CD4-positive, alpha-beta T cell (primary cell): ENCODE measurements at regions not wholly inside any gene's neighbourhood (a gene's known extent, or its start where the extent isn't known, plus 50 kb on each side); places are given as distances from the start of the nearest gene placed in this dataset.

Source experiments
- ATAC-seq: fragments of 200-7000 bp; cut with Tn5 transposase; one replicate; pipeline ENCODE4 v1.10.0; 2022; ENCODE audit warnings: mild to moderate bottlenecking; ENCODE audit not compliant: poor library complexity
- CTCF ChIA-PET: fragments of 350-600 bp; sonication (Branson Sonifier 250); formaldehyde crosslinking; loops from one replicate; lab custom pipeline; 2021; ENCODE audit warnings: antibody characterized with exemption, inconsistent platforms; lab: Charles Lee
- POLR2A ChIA-PET: fragments of 350-600 bp; sonication (Branson Sonifier 250); formaldehyde crosslinking; loops from one replicate; lab custom pipeline; 2021; ENCODE audit warnings: antibody characterized with exemption, inconsistent platforms; lab: Charles Lee
- DNase-seq, 14 experiments: peaks; one replicate each; pipeline ENCODE4 v3.0.0-alpha.2; 2013 to 2020; ENCODE audit warnings: mixed read lengths in 2 of 14
- H3K27ac ChIP-seq, 2 donors: one replicate each; pipeline versions ENCODE4 v1.5.1 to v1.7.0; 2013; ENCODE audit warnings: low read length in 2 of 2, low read depth in 1 of 2, mild to moderate bottlenecking in 1 of 2
- H3K27me3 ChIP-seq, 2 experiments: 1 replicate in 1 of 2; 2 replicates in 1 of 2; pipeline versions ENCODE4 v1.6.1 to v1.7.0; 2013; ENCODE audit warnings: low read length in 2 of 2, control low read depth in 1 of 2, mild to moderate bottlenecking in 1 of 2, moderate library complexity in 1 of 2; ENCODE audit not compliant: insufficient read depth in 2 of 2, control insufficient read depth in 1 of 2
- H3K36me3 ChIP-seq: one replicate; pipeline ENCODE4 v1.6.1; 2013; ENCODE audit warnings: low read length, control low read depth; ENCODE audit not compliant: insufficient read depth
- H3K4me1 ChIP-seq: one replicate; pipeline ENCODE4 v1.6.1; 2013; ENCODE audit warnings: low read length, control low read depth; ENCODE audit not compliant: insufficient read depth
- H3K4me3 ChIP-seq: one replicate; pipeline ENCODE4 v1.5.1; 2013; ENCODE audit warnings: mild to moderate bottlenecking, low read length, moderate library complexity
- H3K9me3 ChIP-seq, 2 experiments: 1 replicate in 1 of 2; 2 replicates in 1 of 2; pipeline versions ENCODE4 v1.6.1 to v1.7.0; 2013; ENCODE audit warnings: low read length in 2 of 2, mild to moderate bottlenecking in 2 of 2, control low read depth in 1 of 2, moderate library complexity in 1 of 2; ENCODE audit not compliant: control insufficient read depth in 1 of 2, insufficient read depth in 1 of 2
- H3K27ac Mint-ChIP-seq: one replicate; pipeline ENCODE4 v1.8.0; 2020; ENCODE audit warnings: mixed read lengths
- H3K27me3 Mint-ChIP-seq: one replicate; pipeline ENCODE4 v1.8.0; 2021; ENCODE audit warnings: mixed read lengths
- H3K36me3 Mint-ChIP-seq: one replicate; pipeline ENCODE4 v1.8.0; 2021; ENCODE audit warnings: low read depth, mixed read lengths
- H3K4me1 Mint-ChIP-seq: one replicate; pipeline ENCODE4 v1.8.0; 2021; ENCODE audit warnings: low read depth, mixed read lengths
- H3K4me3 Mint-ChIP-seq: one replicate; pipeline ENCODE4 v1.8.0; 2020; ENCODE audit warnings: mild to moderate bottlenecking, mixed read lengths
- H3K9me3 Mint-ChIP-seq: one replicate; pipeline ENCODE4 v1.8.0; 2020; ENCODE audit warnings: mixed read lengths
- CTCF ChIP-seq: fragments of 200-600 bp; IDR thresholded peaks from one replicate; pipeline ENCODE4 v1.8.0; 2022; ENCODE audit warnings: antibody characterized with exemption, mild to moderate bottlenecking
- intact Hi-C, 2 experiments: fragments of 100-400 bp; cut with DNase I in 1 of 2; cut with micrococcal nuclease in 1 of 2; formaldehyde crosslinking; loops; one replicate each; pipeline versions ENCODE4 v1.15.1 to v1.9.0; 2023 to 2025; cut with DNase I, micrococcal nuclease

- Mint-ChIP-seq H3K27me3 (peaks cover 11% of the 10 kb centered on the region), H3K27ac (no peak overlapping the region), H3K4me1 (peaks cover 34% of the 10 kb centered on the region), H3K36me3 (no peaks in the 10 kb centered on the region), H3K4me3 (no peak overlapping the region), H3K9me3 (no peaks in the 10 kb centered on the region)
- ChIA-PET POLR2A (no interaction called here), CTCF (no interaction called here)
- Histone ChIP-seq H3K36me3 (no peaks in the 10 kb centered on the region), H3K27ac (no peak overlapping the region), H3K4me3 (no peak overlapping the region), H3K27me3 (peaks cover 0 to 4% of the 10 kb centered on the region in 2 experiments), H3K4me1 (peaks cover 38% of the 10 kb centered on the region), H3K9me3 (no peaks in the 10 kb centered on the region)
- no peak for DNase-seq
- ATAC-seq, result no peak
- no peak for TF ChIP-seq CTCF
- intact Hi-C loops, result no loop called here
These were observed 84.5 kb upstream of the TAF1B start for GRCh38 chr2:9758741-9759140.

- intact Hi-C loops, result no loop called here
- H3K4me1 Mint-ChIP-seq, result peaks cover 22% of the 10 kb centered on the region
- peaks cover 4% of the 10 kb centered on the region for H3K27me3 Mint-ChIP-seq
- ChIA-PET POLR2A (no interaction called here), CTCF (no interaction called here)
- DNase-seq, result peak in 1 of 14 experiments; percentile 28
- H3K4me3 ChIP-seq, result no peak overlapping the region
- no peaks in the 10 kb centered on the region for H3K36me3 ChIP-seq
- H3K27ac ChIP-seq, result no peak overlapping the region
- peaks cover 23% of the 10 kb centered on the region for H3K4me1 ChIP-seq
- H3K9me3 ChIP-seq, result no peaks in the 10 kb centered on the region
- H3K4me3 Mint-ChIP-seq, result no peak overlapping the region
- TF ChIP-seq CTCF, result no peak
- peak overlapping the region; percentile 2 for H3K27ac Mint-ChIP-seq
- H3K9me3 Mint-ChIP-seq, result no peaks in the 10 kb centered on the region
- peaks cover 0 to 4% of the 10 kb centered on the region in 2 experiments for H3K27me3 ChIP-seq
- ATAC-seq, result peak; percentile 54
- H3K36me3 Mint-ChIP-seq, result no peaks in the 10 kb centered on the region
These were observed 83.0 kb upstream of the TAF1B start for GRCh38 chr2:9760069-9760901.

GRCh38 chr2:9760902-9761228, 82.4 kb upstream of the TAF1B start:
- ChIA-PET POLR2A (no interaction called here), CTCF (no interaction called here)
- Histone ChIP-seq H3K4me3 (no peak overlapping the region), H3K27me3 (peaks cover 0 to 4% of the 10 kb centered on the region in 2 experiments), H3K9me3 (no peaks in the 10 kb centered on the region), H3K27ac (no peak overlapping the region), H3K4me1 (peaks cover 20% of the 10 kb centered on the region), H3K36me3 (no peaks in the 10 kb centered on the region)
- Mint-ChIP-seq H3K4me1 (peaks cover 17% of the 10 kb centered on the region), H3K36me3 (no peaks in the 10 kb centered on the region), H3K9me3 (no peaks in the 10 kb centered on the region), H3K27ac (peak overlapping the region; percentile 2), H3K4me3 (no peak overlapping the region), H3K27me3 (no peaks in the 10 kb centered on the region)
- intact Hi-C loops, result no loop called here
- DNase-seq (no peak), ATAC-seq (no peak)
- no peak for TF ChIP-seq CTCF
